ENCODE measurements at regions not wholly inside any gene's neighbourhood (a gene's known extent, or its start where the extent isn't known, plus 50 kb on each side); places are given as distances from the start of the nearest gene placed in this dataset.

GRCh38 chr9:108167136-108167900 lies 677.7 kb upstream of the KLF4 start:
- TF ChIP-seq, protein P1, sequence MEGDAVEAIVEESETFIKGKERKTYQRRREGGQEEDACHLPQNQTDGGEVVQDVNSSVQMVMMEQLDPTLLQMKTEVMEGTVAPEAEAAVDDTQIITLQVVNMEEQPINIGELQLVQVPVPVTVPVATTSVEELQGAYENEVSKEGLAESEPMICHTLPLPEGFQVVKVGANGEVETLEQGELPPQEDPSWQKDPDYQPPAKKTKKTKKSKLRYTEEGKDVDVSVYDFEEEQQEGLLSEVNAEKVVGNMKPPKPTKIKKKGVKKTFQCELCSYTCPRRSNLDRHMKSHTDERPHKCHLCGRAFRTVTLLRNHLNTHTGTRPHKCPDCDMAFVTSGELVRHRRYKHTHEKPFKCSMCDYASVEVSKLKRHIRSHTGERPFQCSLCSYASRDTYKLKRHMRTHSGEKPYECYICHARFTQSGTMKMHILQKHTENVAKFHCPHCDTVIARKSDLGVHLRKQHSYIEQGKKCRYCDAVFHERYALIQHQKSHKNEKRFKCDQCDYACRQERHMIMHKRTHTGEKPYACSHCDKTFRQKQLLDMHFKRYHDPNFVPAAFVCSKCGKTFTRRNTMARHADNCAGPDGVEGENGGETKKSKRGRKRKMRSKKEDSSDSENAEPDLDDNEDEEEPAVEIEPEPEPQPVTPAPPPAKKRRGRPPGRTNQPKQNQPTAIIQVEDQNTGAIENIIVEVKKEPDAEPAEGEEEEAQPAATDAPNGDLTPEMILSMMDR (IDR thresholded peaks at IDR 0.05; ENCODE audit: low read depth, low read length): no peak
- TF ChIP-seq MYC (IDR thresholded peaks at IDR 0.05; ENCODE audit: low read depth, low read length): no peak
